Bronchial epithelial cell (primary cell): ENCODE measurements at regions not wholly inside any gene's neighbourhood (a gene's known extent, or its start where the extent isn't known, plus 50 kb on each side); places are given as distances from the start of the nearest gene placed in this dataset.

Experiments
- DNase-seq: peaks from one replicate; pipeline ENCODE4 v3.0.0-alpha.2; 2010; ENCODE audit warnings: low read depth
- FAIRE-seq: peaks from 2 replicates; lab custom pipeline; 2011; peaks lifted over from hg19 to GRCh38; lab: Jason Lieb, UNC
- H3K27me3 ChIP-seq: 2 replicates; pipeline ENCODE4 v1.5.1; 2011; ENCODE audit warnings: low read length; ENCODE audit not compliant: control insufficient read depth, insufficient read depth
- H3K36me3 ChIP-seq: 2 replicates; pipeline ENCODE4 v1.5.1; 2011; ENCODE audit warnings: low read length; ENCODE audit not compliant: control insufficient read depth, insufficient read depth
- H3K4me3 ChIP-seq: 2 replicates; pipeline ENCODE4 v1.5.1; 2011; ENCODE audit warnings: mild to moderate bottlenecking, low read depth, low read length, control low read depth
- TF ChIP-seq, protein P1 (sequence below): IDR thresholded peaks from 2 replicates; pipeline ENCODE4 v1.5.1; 2011; ENCODE audit warnings: mild to moderate bottlenecking, moderate library complexity, low read length, control low read depth, inconsistent platforms; ENCODE audit not compliant: insufficient read depth, severe bottlenecking

DNA sequence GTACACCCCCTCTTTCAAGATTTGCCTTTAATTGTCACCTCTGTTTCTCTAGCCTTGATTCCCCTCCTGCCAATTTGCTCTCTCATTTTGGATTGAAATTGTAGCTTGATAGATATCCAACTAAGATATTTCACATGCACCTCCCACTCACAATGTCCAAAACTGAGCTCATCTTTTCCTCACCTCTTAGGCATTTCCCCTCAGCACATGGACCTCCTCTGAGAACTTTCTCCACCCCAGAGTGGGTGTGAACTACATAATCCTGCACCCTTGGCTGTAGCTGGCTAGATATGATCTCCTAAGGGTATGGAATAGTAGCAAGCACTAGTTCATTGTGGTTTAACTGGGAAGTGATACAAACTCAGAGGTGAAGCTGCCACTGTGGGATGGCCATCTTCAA, 91.5 kb upstream of the SESN3 start:
- FAIRE-seq = no peak

DNA sequence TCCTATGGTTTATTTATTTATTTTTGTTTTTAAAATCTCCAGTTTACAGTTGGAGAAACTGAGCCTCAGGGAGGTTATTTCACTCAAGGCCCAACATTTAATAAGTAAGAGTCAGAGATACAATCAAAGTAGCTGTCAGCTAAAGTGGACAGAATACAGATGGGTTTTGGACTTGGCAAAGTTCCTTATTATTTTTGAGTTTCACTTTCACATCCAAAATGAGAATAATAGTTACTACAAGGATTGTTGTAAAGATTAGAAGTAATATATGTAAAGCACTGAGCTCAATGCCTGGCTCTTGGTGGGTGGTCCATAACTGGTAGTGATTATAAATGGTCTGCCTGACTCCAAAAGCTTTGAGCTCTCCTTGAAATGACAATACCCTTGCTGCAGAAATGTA, 87.5 kb upstream of the SESN3 start:
- no peak for DNase-seq

More for the DNA sequence above, 91.5 kb upstream of the SESN3 start:
- TF ChIP-seq, protein P1, sequence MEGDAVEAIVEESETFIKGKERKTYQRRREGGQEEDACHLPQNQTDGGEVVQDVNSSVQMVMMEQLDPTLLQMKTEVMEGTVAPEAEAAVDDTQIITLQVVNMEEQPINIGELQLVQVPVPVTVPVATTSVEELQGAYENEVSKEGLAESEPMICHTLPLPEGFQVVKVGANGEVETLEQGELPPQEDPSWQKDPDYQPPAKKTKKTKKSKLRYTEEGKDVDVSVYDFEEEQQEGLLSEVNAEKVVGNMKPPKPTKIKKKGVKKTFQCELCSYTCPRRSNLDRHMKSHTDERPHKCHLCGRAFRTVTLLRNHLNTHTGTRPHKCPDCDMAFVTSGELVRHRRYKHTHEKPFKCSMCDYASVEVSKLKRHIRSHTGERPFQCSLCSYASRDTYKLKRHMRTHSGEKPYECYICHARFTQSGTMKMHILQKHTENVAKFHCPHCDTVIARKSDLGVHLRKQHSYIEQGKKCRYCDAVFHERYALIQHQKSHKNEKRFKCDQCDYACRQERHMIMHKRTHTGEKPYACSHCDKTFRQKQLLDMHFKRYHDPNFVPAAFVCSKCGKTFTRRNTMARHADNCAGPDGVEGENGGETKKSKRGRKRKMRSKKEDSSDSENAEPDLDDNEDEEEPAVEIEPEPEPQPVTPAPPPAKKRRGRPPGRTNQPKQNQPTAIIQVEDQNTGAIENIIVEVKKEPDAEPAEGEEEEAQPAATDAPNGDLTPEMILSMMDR = no peak
- H3K27me3 ChIP-seq = no peaks in the 10 kb centered on the region
- H3K36me3 ChIP-seq = no peaks in the 10 kb centered on the region
- H3K4me3 ChIP-seq = no peak overlapping the region
- peak; percentile 72 for DNase-seq

DNA sequence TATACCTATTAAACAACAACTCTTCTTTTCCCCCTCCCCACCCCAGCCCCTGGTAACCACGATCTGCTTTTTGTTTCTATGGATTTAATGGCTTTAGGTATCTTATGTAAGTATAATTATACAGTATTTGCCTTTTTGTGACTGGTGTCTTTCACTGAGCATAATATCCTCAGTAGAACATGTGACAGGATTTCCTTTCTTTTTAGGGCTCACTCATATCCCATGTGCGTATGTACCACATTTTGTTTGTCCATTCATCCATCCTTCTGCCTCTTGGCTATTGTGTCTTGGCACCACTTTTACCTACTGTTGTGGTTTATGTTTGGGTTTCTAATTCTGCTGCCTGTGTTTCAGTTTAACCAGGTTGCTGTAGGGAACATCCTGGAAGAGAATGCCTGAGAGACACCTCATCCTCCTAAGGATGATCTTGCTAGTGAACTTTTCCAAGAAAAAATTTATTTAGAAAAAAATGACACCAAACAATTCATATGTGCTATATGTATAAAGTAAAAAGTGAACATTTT, 77.6 kb upstream of the SESN3 start:
- no peak for FAIRE-seq

More for the DNA sequence above, 87.5 kb upstream of the SESN3 start:
- no peaks in the 10 kb centered on the region for H3K27me3 ChIP-seq
- H3K36me3 ChIP-seq = no peaks in the 10 kb centered on the region
- H3K4me3 ChIP-seq = no peak overlapping the region
- FAIRE-seq = no peak
- TF ChIP-seq, protein P1 = no peak

DNA sequence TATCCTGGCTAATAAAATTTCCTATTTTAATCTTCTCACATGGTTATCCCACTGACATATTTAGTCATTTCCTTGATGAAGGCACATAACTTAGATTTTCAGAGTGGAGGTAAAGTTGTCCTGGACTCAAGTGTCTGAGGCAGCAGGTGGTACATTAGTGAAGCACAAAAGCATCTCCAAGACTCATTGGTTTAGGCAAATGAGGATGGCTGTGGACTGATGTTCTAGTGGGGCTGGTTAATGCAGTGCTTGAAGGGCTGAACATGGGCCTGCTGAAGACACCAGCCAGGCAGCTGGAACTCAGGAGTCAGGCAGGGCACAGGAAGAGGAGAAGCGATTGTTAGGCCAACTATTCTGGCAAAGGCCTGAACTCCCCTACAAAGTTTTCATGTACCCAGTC, 76.3 kb upstream of the SESN3 start:
- no peaks in the 10 kb centered on the region for H3K27me3 ChIP-seq
- FAIRE-seq (no peak), DNase-seq (no peak)
- TF ChIP-seq, protein P1 = no peak
- no peak overlapping the region for H3K4me3 ChIP-seq
- H3K36me3 ChIP-seq = no peaks in the 10 kb centered on the region

More for the DNA sequence above, 77.6 kb upstream of the SESN3 start:
- TF ChIP-seq, protein P1 = no peak
- H3K4me3 ChIP-seq = no peak overlapping the region
- no peaks in the 10 kb centered on the region for H3K27me3 ChIP-seq
- peak; percentile 73 for DNase-seq
- no peaks in the 10 kb centered on the region for H3K36me3 ChIP-seq

DNA sequence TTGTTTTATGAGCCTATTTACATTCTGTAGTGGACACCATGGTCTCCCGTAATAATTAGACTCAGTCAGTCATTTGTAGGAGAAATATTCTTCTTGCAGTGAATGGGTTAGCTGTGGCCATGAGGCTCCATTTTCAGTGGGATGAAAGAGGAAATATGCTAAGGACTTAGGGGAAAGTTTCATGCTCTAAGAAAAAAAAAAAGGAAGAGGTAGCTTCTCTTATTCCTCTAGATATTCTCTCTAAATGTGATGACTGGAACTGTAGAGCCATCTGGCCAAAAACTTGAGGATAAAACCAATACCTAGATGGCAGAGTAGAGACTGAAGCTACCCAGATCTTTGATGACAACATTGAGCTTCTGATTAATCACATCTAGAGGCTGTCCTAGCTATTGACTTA, 75.8 kb upstream of the SESN3 start:
- TF ChIP-seq, protein P1 = no peak
- no peak for DNase-seq
- Histone ChIP-seq H3K4me3 (no peak overlapping the region), H3K27me3 (no peaks in the 10 kb centered on the region), H3K36me3 (no peaks in the 10 kb centered on the region)
- no peak for FAIRE-seq

DNA sequence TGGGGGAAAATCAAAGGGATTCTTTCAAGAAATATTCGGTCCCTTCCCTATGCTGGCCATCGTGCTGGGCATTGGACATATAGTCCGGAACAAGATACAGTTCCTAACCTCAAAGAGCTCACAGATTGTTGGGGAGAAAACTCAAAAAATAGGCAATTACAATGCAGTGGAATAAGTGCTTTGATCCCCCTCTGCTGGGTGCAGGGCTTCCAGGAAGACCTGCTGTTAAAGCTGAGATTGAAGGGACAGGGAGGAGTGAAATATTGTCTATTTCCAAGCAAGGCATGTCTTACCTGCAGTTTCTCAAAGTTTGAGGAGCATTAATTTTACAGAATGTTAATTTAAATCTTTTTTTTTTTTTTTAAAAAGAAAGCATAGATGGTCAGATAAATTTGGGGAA, 75.1 kb upstream of the SESN3 start:
- DNase-seq = no peak
- no peak for FAIRE-seq
- Histone ChIP-seq H3K36me3 (no peaks in the 10 kb centered on the region), H3K27me3 (no peaks in the 10 kb centered on the region), H3K4me3 (no peak overlapping the region)
- TF ChIP-seq, protein P1 = no peak
